Prostate gland (tissue), 2 donors: ENCODE measurements at regions not wholly inside any gene's neighbourhood (a gene's known extent, or its start where the extent isn't known, plus 50 kb on each side); places are given as distances from the start of the nearest gene placed in this dataset.

Experiments used
- DNase-seq: peaks from one replicate; pipeline ENCODE4 v3.0.0-alpha.2; 2019; ENCODE audit warnings: low spot score
- H3K27ac ChIP-seq, 2 donors: fragments of 200-600 bp; sonication (generic); 2 replicates each; pipeline ENCODE4 v1.5.1; 2017 to 2019
- H3K27me3 ChIP-seq: fragments of 200-600 bp; sonication (generic); replicated peaks from 2 replicates; pipeline ENCODE4 v1.5.1; 2019; ENCODE audit not compliant: insufficient read depth
- H3K36me3 ChIP-seq, 2 donors: fragments of 200-600 bp; sonication (generic); 1 replicate in 1 of 2; 2 replicates in 1 of 2; pipeline versions ENCODE4 v1.5.1 to v1.8.1; 2017 to 2019
- H3K4me1 ChIP-seq: fragments of 200-600 bp; sonication (generic); replicated peaks from 2 replicates; pipeline ENCODE4 v1.5.1; 2019
- H3K4me3 ChIP-seq, 2 donors: fragments of 200-600 bp; sonication (generic); 2 replicates each; pipeline ENCODE4 v1.5.1; 2017 to 2019
- H3K9me3 ChIP-seq: fragments of 200-600 bp; sonication (generic); 2 replicates; pipeline ENCODE4 v1.5.1; 2017
- POLR2A ChIP-seq: fragments of 450-650 bp; IDR thresholded peaks from one replicate; pipeline ENCODE4 v1.6.1; 2016; ENCODE audit warnings: antibody characterized with exemption, mild to moderate bottlenecking
- POLR2AphosphoS5 ChIP-seq: sonication (generic); formaldehyde crosslinking; IDR thresholded peaks from one replicate; pipeline ENCODE4 v1.6.1; 2017; ENCODE audit warnings: antibody characterized with exemption
- WGBS: methylation state at CpG from one replicate; pipeline ENCODE4 v1.1.5; 2018; 5-methylcytosine and 5-hydroxymethylcytosine counted together
- intact Hi-C: fragments of 100-400 bp; cut with DNase I; formaldehyde crosslinking; loops from one replicate; pipeline ENCODE4 v1.14.2; 2022
- TF ChIP-seq, protein P1 (sequence below), 4 experiments: fragments of 200-600 bp in 2 of 4; fragments of 450-650 bp in 2 of 4; sonication (generic) in 2 of 4; IDR thresholded peaks; 1 replicate in 3 of 4; 2 replicates in 1 of 4; pipeline ENCODE4 v1.5.1; 2016 to 2019; ENCODE audit warnings: antibody characterized with exemption in 4 of 4, mild to moderate bottlenecking in 2 of 4, moderate library complexity in 2 of 4

DNA sequence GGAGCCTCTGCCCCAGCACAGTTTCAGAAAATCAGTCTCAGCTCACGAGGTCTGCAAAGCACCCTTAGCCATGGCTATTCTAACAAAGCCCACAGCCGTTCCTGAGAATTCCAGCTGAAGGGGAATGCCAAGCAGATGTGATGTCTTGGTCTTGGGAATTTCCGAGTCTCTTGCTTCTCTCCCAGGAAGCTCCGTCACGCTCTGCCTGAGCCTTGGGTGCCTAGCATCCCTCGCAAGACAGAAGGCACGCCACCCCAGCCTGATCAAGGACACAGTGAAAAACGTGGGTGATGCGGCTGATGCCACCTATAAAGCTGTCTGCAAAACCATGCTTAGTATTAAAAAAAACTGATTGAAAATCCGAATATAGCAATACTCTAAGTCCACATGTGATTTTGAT, 254.6 kb downstream of the SH3BP4 start:
- no peaks in the 10 kb centered on the region for H3K36me3 ChIP-seq
- H3K4me3 ChIP-seq = no peak overlapping the region
- TF ChIP-seq POLR2AphosphoS5 = no peak
- no peak for TF ChIP-seq POLR2A
- TF ChIP-seq, protein P1, sequence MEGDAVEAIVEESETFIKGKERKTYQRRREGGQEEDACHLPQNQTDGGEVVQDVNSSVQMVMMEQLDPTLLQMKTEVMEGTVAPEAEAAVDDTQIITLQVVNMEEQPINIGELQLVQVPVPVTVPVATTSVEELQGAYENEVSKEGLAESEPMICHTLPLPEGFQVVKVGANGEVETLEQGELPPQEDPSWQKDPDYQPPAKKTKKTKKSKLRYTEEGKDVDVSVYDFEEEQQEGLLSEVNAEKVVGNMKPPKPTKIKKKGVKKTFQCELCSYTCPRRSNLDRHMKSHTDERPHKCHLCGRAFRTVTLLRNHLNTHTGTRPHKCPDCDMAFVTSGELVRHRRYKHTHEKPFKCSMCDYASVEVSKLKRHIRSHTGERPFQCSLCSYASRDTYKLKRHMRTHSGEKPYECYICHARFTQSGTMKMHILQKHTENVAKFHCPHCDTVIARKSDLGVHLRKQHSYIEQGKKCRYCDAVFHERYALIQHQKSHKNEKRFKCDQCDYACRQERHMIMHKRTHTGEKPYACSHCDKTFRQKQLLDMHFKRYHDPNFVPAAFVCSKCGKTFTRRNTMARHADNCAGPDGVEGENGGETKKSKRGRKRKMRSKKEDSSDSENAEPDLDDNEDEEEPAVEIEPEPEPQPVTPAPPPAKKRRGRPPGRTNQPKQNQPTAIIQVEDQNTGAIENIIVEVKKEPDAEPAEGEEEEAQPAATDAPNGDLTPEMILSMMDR (IDR thresholded peaks at IDR 0.05) = no peak
- no peaks in the 10 kb centered on the region for H3K9me3 ChIP-seq
- no peaks in the 10 kb centered on the region for H3K27me3 ChIP-seq
- DNase-seq = no peak
- no peaks in the 10 kb centered on the region for H3K4me1 ChIP-seq
- intact Hi-C loops = no loop called here
- WGBS = 56% methylated on average over 10 of the region's 10 CpGs
- H3K27ac ChIP-seq = no peak overlapping the region

DNA sequence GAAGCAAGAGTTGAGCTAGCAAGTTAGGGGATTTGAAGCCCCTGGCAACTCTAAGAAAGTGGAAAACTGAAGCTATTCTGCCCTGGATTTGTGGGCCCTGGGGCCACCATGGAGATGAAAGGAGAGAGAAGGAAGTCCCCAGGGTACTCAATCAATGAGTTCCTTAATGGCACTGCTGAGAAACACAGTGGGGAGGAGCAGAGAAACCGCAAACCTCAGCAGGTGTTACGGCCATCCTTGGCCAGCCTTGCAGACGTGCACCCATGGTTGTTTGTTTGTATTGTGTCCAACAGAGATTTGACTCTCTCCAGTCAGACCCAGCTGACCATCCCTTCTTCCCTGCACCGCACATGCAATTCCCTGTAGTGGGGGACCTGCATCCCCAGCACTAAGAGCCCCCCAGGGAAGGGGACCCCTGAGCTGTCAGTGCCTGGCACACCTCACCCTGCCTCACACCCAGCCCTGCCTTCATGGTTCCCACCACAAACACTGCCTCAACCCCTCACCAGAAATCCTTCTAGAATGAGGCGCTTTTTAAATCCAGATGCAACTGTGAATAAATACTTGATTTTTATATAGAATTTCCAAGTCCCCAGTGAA, 255.3 kb downstream of the SH3BP4 start:
- 54% methylated on average over 5 of the region's 5 CpGs for WGBS
- DNase-seq = no peak
- intact Hi-C loops = no loop called here

DNA sequence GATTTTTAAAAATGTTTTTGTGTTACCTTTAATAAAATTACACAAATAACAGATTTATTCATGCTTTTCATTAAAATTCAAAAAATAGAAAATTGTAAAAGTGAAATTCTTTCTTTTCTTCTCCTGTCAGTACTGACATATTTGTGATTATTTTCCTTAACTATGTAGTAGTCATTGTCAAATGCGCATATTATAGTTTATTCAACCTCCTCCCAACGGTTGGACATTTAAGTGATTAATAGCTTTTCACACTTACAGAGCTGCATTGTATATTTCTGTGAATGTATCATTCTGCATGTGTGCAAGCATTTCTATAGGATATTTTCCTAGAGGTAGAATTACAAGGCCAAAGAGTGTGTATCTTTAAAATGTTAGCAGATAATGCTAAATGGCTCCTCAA, 259.2 kb downstream of the SH3BP4 start:
- Histone ChIP-seq H3K4me1 (no peaks in the 10 kb centered on the region), H3K27ac (no peak overlapping the region), H3K9me3 (no peaks in the 10 kb centered on the region), H3K27me3 (no peaks in the 10 kb centered on the region), H3K4me3 (no peak overlapping the region), H3K36me3 (no peaks in the 10 kb centered on the region)
- intact Hi-C loops = no loop called here
- DNase-seq = no peak
- 25% methylated on average over 2 of the region's 2 CpGs for WGBS
- TF ChIP-seq POLR2A = no peak
- TF ChIP-seq, protein P1 (IDR thresholded peaks at IDR 0.05) = no peak

More for the DNA sequence above, 255.3 kb downstream of the SH3BP4 start:
- Histone ChIP-seq H3K36me3 (no peaks in the 10 kb centered on the region), H3K9me3 (no peaks in the 10 kb centered on the region), H3K27ac (no peak overlapping the region), H3K27me3 (no peaks in the 10 kb centered on the region), H3K4me3 (no peak overlapping the region), H3K4me1 (no peaks in the 10 kb centered on the region)
- no peak for TF ChIP-seq POLR2A
- TF ChIP-seq, protein P1 (IDR thresholded peaks at IDR 0.05) = no peak
- no peak for TF ChIP-seq POLR2AphosphoS5

- Histone ChIP-seq H3K4me1 (no peaks in the 10 kb centered on the region), H3K27ac (no peak overlapping the region), H3K27me3 (no peaks in the 10 kb centered on the region), H3K36me3 (no peaks in the 10 kb centered on the region), H3K4me3 (no peak overlapping the region), H3K9me3 (no peaks in the 10 kb centered on the region)
- 85% methylated on average over 5 of the region's 5 CpGs for WGBS
- no peak for DNase-seq
- TF ChIP-seq POLR2AphosphoS5 = no peak
- TF ChIP-seq POLR2A = no peak
- TF ChIP-seq, protein P1 (IDR thresholded peaks at IDR 0.05) = no peak
- intact Hi-C loops = no loop called here
These were observed 260.8 kb downstream of the SH3BP4 start for GRCh38 chr2:235212501-235213158.

- Histone ChIP-seq H3K4me1 (no peaks in the 10 kb centered on the region), H3K4me3 (no peak overlapping the region), H3K9me3 (no peaks in the 10 kb centered on the region), H3K27me3 (no peaks in the 10 kb centered on the region), H3K36me3 (no peaks in the 10 kb centered on the region), H3K27ac (no peak overlapping the region)
- no peak for TF ChIP-seq POLR2AphosphoS5
- TF ChIP-seq, protein P1 (IDR thresholded peaks at IDR 0.05) = no peak
- TF ChIP-seq POLR2A = no peak
- intact Hi-C loops = no loop called here
- WGBS = 75% methylated on average over 5 of the region's 5 CpGs
- DNase-seq = no peak
These were observed 263.4 kb downstream of the SH3BP4 start for GRCh38 chr2:235215248-235215647.
